ENCODE measurements at regions not wholly inside any gene's neighbourhood (a gene's known extent, or its start where the extent isn't known, plus 50 kb on each side); places are given as distances from the start of the nearest gene placed in this dataset.
A peak's percentile ranks its signal among the peaks of the same experiment; 100 is the strongest.

- H3K79me2 ChIP-seq (ENCODE audit: insufficient read depth, low read length): no peaks in the 10 kb centered on the region
- peaks cover 1% of the 10 kb centered on the region; the same call in 1 of the 2 replicates for H3K27me3 Mint-ChIP-seq (ENCODE audit: low read depth)
These were observed 595.3 kb downstream of the XPNPEP1 start for GRCh38 chr10:109328001-109328400.

More at GRCh38 chr10:109328001-109328400, 595.3 kb downstream of the XPNPEP1 start:
- Histone ChIP-seq H3K4me2 (ENCODE audit: insufficient read depth, insufficient read length, low read length) (no peak overlapping the region), H3K27me3 (ENCODE audit: insufficient read depth, low read length) (no peaks in the 10 kb centered on the region), H3T11ph (ENCODE audit: low read length) (no peak overlapping the region), H2BK120ac (ENCODE audit: low read depth, low read length, poor library complexity, severe bottlenecking) (no peak overlapping the region), H3K9me3 (ENCODE audit: control insufficient read depth, low read depth, low read length) (no peaks in the 10 kb centered on the region), H3K9ac (ENCODE audit: extremely low read depth, insufficient read length, low read length) (no peak overlapping the region), H3K14ac (ENCODE audit: insufficient read depth, low read length) (no peak overlapping the region), H4K8ac (replicated peaks; ENCODE audit: insufficient read length, low read depth, low read length) (no peak overlapping the region), H3K4ac (ENCODE audit: low read depth, low read length) (no peak overlapping the region), H4K5ac (ENCODE audit: insufficient read length, low read depth, low read length) (no peak overlapping the region), H2AK5ac (ENCODE audit: insufficient read length, low read length) (no peak overlapping the region), H3K23me2 (ENCODE audit: insufficient read length, low read depth, low read length, poor library complexity, severe bottlenecking) (no peaks in the 10 kb centered on the region), H3K79me1 (ENCODE audit: insufficient read depth, low read depth, low read length, poor library complexity, severe bottlenecking) (no peaks in the 10 kb centered on the region), H3K56ac (ENCODE audit: insufficient read length, low read depth, low read length) (no peak overlapping the region), H2BK5ac (ENCODE audit: insufficient read length, low read length) (no peak overlapping the region), H3K18ac (ENCODE audit: insufficient read length, low read depth, low read length) (no peak overlapping the region), H3K27ac (ENCODE audit: insufficient read length, low read depth, low read length) (no peak overlapping the region), H2AFZ (ENCODE audit: low read length) (no peak overlapping the region), H2BK12ac (ENCODE audit: insufficient read length, low read depth, low read length) (no peak overlapping the region), H2BK20ac (ENCODE audit: low read depth, low read length, poor library complexity, severe bottlenecking) (no peak overlapping the region), H3K23ac (ENCODE audit: insufficient read length, low read depth, low read length) (no peak overlapping the region), H4K20me1 (ENCODE audit: control insufficient read depth, insufficient read depth, insufficient read length) (no peaks in the 10 kb centered on the region), H2BK15ac (ENCODE audit: low read depth, low read length) (no peak overlapping the region), H3K4me1 (ENCODE audit: insufficient read depth, low read length) (no peaks in the 10 kb centered on the region), H4K91ac (ENCODE audit: insufficient read length, low read depth, low read length) (no peak overlapping the region)
- no peaks in the 10 kb centered on the region for H3K9me3 Mint-ChIP-seq
- no peaks in the 10 kb centered on the region for H3K4me1 Mint-ChIP-seq
- no peaks in the 10 kb centered on the region for H3K36me3 Mint-ChIP-seq (ENCODE audit: insufficient read depth in 1 of 3, low read depth in 3 of 3)
- TF ChIP-seq CTCF (conservative IDR thresholded peaks at IDR 0.05): peak; percentile 32; the same call in 2 of the 3 replicates
- DNase-seq: no peak
- no peak overlapping the region for H3K4me3 Mint-ChIP-seq
- H3K27ac Mint-ChIP-seq: no peak overlapping the region
- WGBS (ENCODE audit: extremely low coverage, insufficient read length, low lambda C conversion rate): no CpG with 5 or more reads among the region's 3 CpGs

Data from H9 (cell line).